Right lobe of liver (tissue), 6 donors: ENCODE measurements at regions not wholly inside any gene's neighbourhood (a gene's known extent, or its start where the extent isn't known, plus 50 kb on each side); places are given as distances from the start of the nearest gene placed in this dataset.

ENCODE experiments used
- ATAC-seq, 4 donors: fragments of 200-7000 bp; cut with Tn5 transposase; one replicate each; pipeline ENCODE4 v1.9.1; 2020; ENCODE audit warnings: mild to moderate bottlenecking in 4 of 4, moderate library complexity in 4 of 4
- DNase-seq, 3 donors: peaks; one replicate each; pipeline ENCODE4 v3.0.0-alpha.2; 2020
- H3K27ac ChIP-seq, 3 donors: fragments of 200-600 bp; one replicate each; pipeline ENCODE4 v1.8.0; 2022
- H3K27me3 ChIP-seq, 2 donors: fragments of 200-600 bp; one replicate each; pipeline ENCODE4 v1.8.0; 2022
- H3K36me3 ChIP-seq, 4 donors: fragments of 200-600 bp; sonication (generic) in 1 of 4; one replicate each; pipeline versions ENCODE4 v1.5.1 to v1.8.0; 2017 to 2022; ENCODE audit warnings: control low read depth in 1 of 4
- H3K4me1 ChIP-seq, 4 donors: fragments of 200-600 bp; sonication (generic) in 1 of 4; one replicate each; pipeline versions ENCODE4 v1.5.1 to v1.8.0; 2017 to 2022; ENCODE audit warnings: control low read depth in 1 of 4
- H3K4me3 ChIP-seq, 3 donors: fragments of 200-600 bp; one replicate each; pipeline ENCODE4 v1.8.0; 2022
- H3K9me3 ChIP-seq, 4 donors: fragments of 200-600 bp; sonication (generic) in 1 of 4; one replicate each; pipeline versions ENCODE4 v1.5.1 to v1.8.0; 2017 to 2022; ENCODE audit warnings: control low read depth in 1 of 4
- POLR2A ChIP-seq: fragments of 450-650 bp; IDR thresholded peaks from one replicate; pipeline ENCODE4 v1.6.1; 2017; ENCODE audit warnings: antibody characterized with exemption, mild to moderate bottlenecking
- WGBS: methylation state at CpG from one replicate; pipeline ENCODE4 v1.1.6; 2018; ENCODE audit warnings: low coverage, low lambda C conversion rate; ENCODE audit not compliant: insufficient coverage; ENCODE audit errors: missing lambda C conversion rate; 5-methylcytosine and 5-hydroxymethylcytosine counted together
- intact Hi-C, 2 donors: fragments of 100-400 bp; cut with DNase I; formaldehyde crosslinking; loops; one replicate each; pipeline versions ENCODE4 v1.11.2 to v1.14.1; 2022
- TF ChIP-seq, protein P1 (sequence below), 4 donors: fragments of 200-600 bp in 3 of 4; fragments of 450-650 bp in 1 of 4; IDR thresholded peaks; one replicate each; pipeline versions ENCODE4 v1.5.1 to v1.8.0; 2016 to 2022; ENCODE audit warnings: antibody characterized with exemption in 4 of 4, mild to moderate bottlenecking in 2 of 4
- donor health status: DM: no; HTN: yes; CAD: no.
- donor health status: DM: no; HTN: no; CAD: no.
- donor health status: DM: no; HTN: no; CAD: no.
- donor health status: DM: no; HTN: yes; CAD: no.
- donor health status: DM: no; HTN: yes; CAD: no.

- no peaks in the 10 kb centered on the region for H3K4me1 ChIP-seq
- no peaks in the 10 kb centered on the region for H3K9me3 ChIP-seq
- ATAC-seq (no peak), DNase-seq (no peak)
- no CpG with 5 or more reads among the region's 1 CpG for whole genome bisulfite sequencing
- H3K27ac ChIP-seq: no peak overlapping the region
- no peaks in the 10 kb centered on the region for H3K27me3 ChIP-seq
- H3K4me3 ChIP-seq: no peak overlapping the region
- intact Hi-C loops: no loop called here
- TF ChIP-seq POLR2A: no peak
- TF ChIP-seq, protein P1, sequence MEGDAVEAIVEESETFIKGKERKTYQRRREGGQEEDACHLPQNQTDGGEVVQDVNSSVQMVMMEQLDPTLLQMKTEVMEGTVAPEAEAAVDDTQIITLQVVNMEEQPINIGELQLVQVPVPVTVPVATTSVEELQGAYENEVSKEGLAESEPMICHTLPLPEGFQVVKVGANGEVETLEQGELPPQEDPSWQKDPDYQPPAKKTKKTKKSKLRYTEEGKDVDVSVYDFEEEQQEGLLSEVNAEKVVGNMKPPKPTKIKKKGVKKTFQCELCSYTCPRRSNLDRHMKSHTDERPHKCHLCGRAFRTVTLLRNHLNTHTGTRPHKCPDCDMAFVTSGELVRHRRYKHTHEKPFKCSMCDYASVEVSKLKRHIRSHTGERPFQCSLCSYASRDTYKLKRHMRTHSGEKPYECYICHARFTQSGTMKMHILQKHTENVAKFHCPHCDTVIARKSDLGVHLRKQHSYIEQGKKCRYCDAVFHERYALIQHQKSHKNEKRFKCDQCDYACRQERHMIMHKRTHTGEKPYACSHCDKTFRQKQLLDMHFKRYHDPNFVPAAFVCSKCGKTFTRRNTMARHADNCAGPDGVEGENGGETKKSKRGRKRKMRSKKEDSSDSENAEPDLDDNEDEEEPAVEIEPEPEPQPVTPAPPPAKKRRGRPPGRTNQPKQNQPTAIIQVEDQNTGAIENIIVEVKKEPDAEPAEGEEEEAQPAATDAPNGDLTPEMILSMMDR (IDR thresholded peaks at IDR 0.05): no peak
- no peaks in the 10 kb centered on the region for H3K36me3 ChIP-seq
Observed at GRCh38 chr2:43077876-43078275, 148.5 kb downstream of the ZFP36L2 start.

GRCh38 chr2:43076676-43077075 is 149.7 kb downstream of the ZFP36L2 start:
- H3K4me3 ChIP-seq: no peak overlapping the region
- intact Hi-C loops: no loop called here
- 83% methylated on average over 4 of the region's 5 CpGs for WGBS
- no peak overlapping the region for H3K27ac ChIP-seq
- no peaks in the 10 kb centered on the region for H3K4me1 ChIP-seq
- DNase-seq: no peak
- H3K27me3 ChIP-seq: no peaks in the 10 kb centered on the region
- no peak for ATAC-seq
- no peaks in the 10 kb centered on the region for H3K36me3 ChIP-seq
- TF ChIP-seq POLR2A: no peak
- TF ChIP-seq, protein P1 (IDR thresholded peaks at IDR 0.05): no peak
- H3K9me3 ChIP-seq: no peaks in the 10 kb centered on the region

DNA sequence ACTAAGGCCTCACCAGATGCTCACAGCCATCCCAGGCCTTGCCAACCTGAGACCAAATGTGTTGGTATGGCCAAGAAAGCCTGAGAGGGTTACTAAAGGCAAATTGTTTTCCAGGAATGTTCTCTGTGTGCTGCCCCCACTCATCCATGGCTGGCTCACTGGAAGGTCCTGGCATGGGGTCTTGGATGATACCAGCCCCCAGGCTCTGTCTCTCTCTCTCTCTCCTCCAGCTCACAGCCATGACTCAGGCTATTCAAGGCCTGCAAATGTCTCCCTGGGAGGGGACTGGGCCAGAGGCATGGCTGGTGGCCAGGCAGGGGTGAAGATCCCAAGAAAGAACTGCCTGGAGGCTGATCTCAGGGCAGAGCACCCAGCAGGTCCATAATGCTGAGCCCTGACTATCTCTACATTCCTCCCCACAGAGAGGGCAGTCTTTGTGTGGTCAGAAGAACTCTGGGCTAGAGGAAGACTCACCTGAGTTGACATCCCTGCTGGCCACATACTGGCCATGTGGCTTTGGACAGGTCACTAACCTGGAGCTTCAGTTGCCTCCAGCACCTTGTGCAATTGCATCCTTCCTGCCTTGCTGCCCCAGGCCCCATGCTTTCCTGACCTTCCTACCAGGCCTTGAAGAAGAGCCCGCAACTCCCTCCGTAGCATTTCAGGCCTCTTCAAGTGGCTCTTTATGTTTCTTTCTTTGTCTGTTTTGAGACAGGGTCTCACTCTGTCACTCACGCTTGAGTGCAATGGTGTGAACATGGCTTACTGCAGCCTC is 150.4 kb downstream of the ZFP36L2 start:
- no peaks in the 10 kb centered on the region for H3K36me3 ChIP-seq
- intact Hi-C loops: no loop called here
- DNase-seq (no peak), ATAC-seq (peak in 1 of 4 donors; percentile 19)
- H3K27me3 ChIP-seq: no peaks in the 10 kb centered on the region
- H3K9me3 ChIP-seq: no peaks in the 10 kb centered on the region
- H3K4me3 ChIP-seq: no peak overlapping the region
- H3K4me1 ChIP-seq: no peaks in the 10 kb centered on the region
- peak overlapping the region in 1 of 3 donors; percentile 28 for H3K27ac ChIP-seq
- TF ChIP-seq, protein P1 (IDR thresholded peaks at IDR 0.05): no peak
- TF ChIP-seq POLR2A: no peak
- 88% methylated on average over 3 of the region's 3 CpGs for whole genome bisulfite sequencing

GRCh38 chr2:43075054-43075593 is 151.3 kb downstream of the ZFP36L2 start:
- H3K4me1 ChIP-seq: no peaks in the 10 kb centered on the region
- intact Hi-C loops: no loop called here
- ATAC-seq (peak; percentile 29 to 69 (median 51)), DNase-seq (no peak)
- TF ChIP-seq, protein P1 (IDR thresholded peaks at IDR 0.05): no peak
- TF ChIP-seq POLR2A: no peak
- H3K4me3 ChIP-seq: no peak overlapping the region
- no peaks in the 10 kb centered on the region for H3K9me3 ChIP-seq
- peak overlapping the region in 1 of 3 donors; percentile 28 for H3K27ac ChIP-seq
- 42% methylated on average over 4 of the region's 4 CpGs for WGBS
- H3K36me3 ChIP-seq: no peaks in the 10 kb centered on the region
- H3K27me3 ChIP-seq: no peaks in the 10 kb centered on the region
